Neural progenitor cell (in vitro differentiated cells): ENCODE measurements at regions not wholly inside any gene's neighbourhood (a gene's known extent, or its start where the extent isn't known, plus 50 kb on each side); places are given as distances from the start of the nearest gene placed in this dataset.

Experiments
- CTCF ChIP-seq: fragments of 200-600 bp; sonication (generic); IDR thresholded peaks from 2 replicates; pipeline ENCODE4 v1.5.1; 2017; ENCODE audit warnings: antibody characterized with exemption, mild to moderate bottlenecking
- EZH2phosphoT487 ChIP-seq: fragments of 200-600 bp; sonication (generic); IDR thresholded peaks from 2 replicates; pipeline ENCODE4 v1.6.1; 2017; ENCODE audit warnings: antibody characterized with exemption

- TF ChIP-seq CTCF (no peak), EZH2phosphoT487 (no peak)
Observed at GRCh38 chr5:25128606-25129005, 483.8 kb upstream of the CDH10 start.
